NCI-H526 (cell line): ENCODE measurements at regions not wholly inside any gene's neighbourhood (a gene's known extent, or its start where the extent isn't known, plus 50 kb on each side); places are given as distances from the start of the nearest gene placed in this dataset.
"Not testable (repeated sequence)": the region's sequence is repeated elsewhere in the genome, so short reads cannot be mapped to it uniquely, and the experiment has no call there.

ENCODE experiments used
- DNase-seq, 2 experiments: peaks; one replicate each; lab custom pipeline; 2025; lab: John Stamatoyannopoulos, UW

GRCh38 chr6:75031102-75031501, 174.8 kb downstream of the COL12A1 start:
- not testable (repeated sequence) for DNase-seq

GRCh38 chr6:75029333-75029732, 176.5 kb downstream of the COL12A1 start:
- no peak for DNase-seq

GRCh38 chr6:75025371-75025770, 180.5 kb downstream of the COL12A1 start:
- no peak for DNase-seq

- no peak for DNase-seq
Observed at GRCh38 chr6:75024828-75025227, 181.0 kb downstream of the COL12A1 start.

GRCh38 chr6:75023634-75024033, 182.2 kb downstream of the COL12A1 start:
- DNase-seq = no peak

- no peak for DNase-seq
Observed at GRCh38 chr6:75020971-75021370, 184.9 kb downstream of the COL12A1 start.

- DNase-seq = no peak
Observed at GRCh38 chr6:75020376-75020775, 185.5 kb downstream of the COL12A1 start.

GRCh38 chr6:75012018-75012417, 193.8 kb downstream of the COL12A1 start:
- DNase-seq = no peak

- not testable (repeated sequence) for DNase-seq
Observed at GRCh38 chr6:75003984-75004383, 201.9 kb downstream of the COL12A1 start.

GRCh38 chr6:74997646-74998045, 208.2 kb downstream of the COL12A1 start:
- DNase-seq = no peak

GRCh38 chr6:74993136-74993535, 212.7 kb downstream of the COL12A1 start:
- no peak for DNase-seq

- DNase-seq = no peak
Observed at GRCh38 chr6:74991573-74992332, 214.1 kb downstream of the COL12A1 start.

- no peak for DNase-seq
Observed at GRCh38 chr6:74979065-74979766, 226.6 kb downstream of the COL12A1 start.

GRCh38 chr6:74976701-74977100, 229.2 kb downstream of the COL12A1 start:
- DNase-seq = no peak

- no peak for DNase-seq
Observed at GRCh38 chr6:74976026-74976425, 229.8 kb downstream of the COL12A1 start.

- no peak for DNase-seq
Observed at GRCh38 chr6:74973591-74973990, 232.3 kb downstream of the COL12A1 start.

- DNase-seq = no peak
Observed at GRCh38 chr6:74971633-74972032, 234.2 kb downstream of the COL12A1 start.

GRCh38 chr6:74969591-74970267, 236.1 kb downstream of the COL12A1 start:
- DNase-seq = no peak

GRCh38 chr6:74967821-74968220, 238.0 kb downstream of the COL12A1 start:
- DNase-seq = no peak

- DNase-seq = no peak
Observed at GRCh38 chr6:74966712-74967111, 239.1 kb downstream of the COL12A1 start.

GRCh38 chr6:74964871-74965441, 240.9 kb downstream of the COL12A1 start:
- no peak for DNase-seq

- DNase-seq = no peak
Observed at GRCh38 chr6:74956559-74957428, 249.1 kb downstream of the COL12A1 start.
